H9 (cell line): ENCODE measurements at regions not wholly inside any gene's neighbourhood (a gene's known extent, or its start where the extent isn't known, plus 50 kb on each side); places are given as distances from the start of the nearest gene placed in this dataset.

Source experiments
- DNase-seq: peaks from one replicate; pipeline ENCODE4 v3.0.0-alpha.2; 2017
- H2AFZ ChIP-seq: one replicate; pipeline ENCODE4 v1.6.1; 2013; ENCODE audit warnings: mild to moderate bottlenecking, low read length, control low read depth, moderate library complexity
- H2AK5ac ChIP-seq: 2 replicates; pipeline ENCODE4 v1.6.1; 2013; ENCODE audit warnings: low read length, control low read depth, mixed read lengths; ENCODE audit not compliant: insufficient read length
- H2BK120ac ChIP-seq: one replicate; pipeline ENCODE4 v1.6.1; 2013; ENCODE audit warnings: low read depth, mild to moderate bottlenecking, low read length, control low read depth, inconsistent platforms; ENCODE audit not compliant: poor library complexity, severe bottlenecking
- H2BK12ac ChIP-seq: 2 replicates; pipeline ENCODE4 v1.6.1; 2013; ENCODE audit warnings: low read length, control low read depth, mixed read lengths, low read depth; ENCODE audit not compliant: insufficient read length
- H2BK15ac ChIP-seq: 2 replicates; pipeline ENCODE4 v1.6.1; 2013; ENCODE audit warnings: low read depth, low read length, control low read depth
- H2BK20ac ChIP-seq: one replicate; pipeline ENCODE4 v1.6.1; 2013; ENCODE audit warnings: low read depth, mild to moderate bottlenecking, low read length, control low read depth, inconsistent platforms; ENCODE audit not compliant: poor library complexity, severe bottlenecking
- H2BK5ac ChIP-seq: 2 replicates; pipeline ENCODE4 v1.6.1; 2013; ENCODE audit warnings: low read length, control low read depth, mixed read lengths; ENCODE audit not compliant: insufficient read length
- H3K14ac ChIP-seq: 2 replicates; pipeline ENCODE4 v1.6.1; 2013; ENCODE audit warnings: low read length, control low read depth; ENCODE audit not compliant: insufficient read depth
- H3K18ac ChIP-seq: 2 replicates; pipeline ENCODE4 v1.6.1; 2013; ENCODE audit warnings: low read depth, mild to moderate bottlenecking, mixed read lengths, low read length, control low read depth; ENCODE audit not compliant: insufficient read length
- H3K23ac ChIP-seq: 2 replicates; pipeline ENCODE4 v1.6.1; 2013; ENCODE audit warnings: low read length, control low read depth, mixed read lengths, low read depth; ENCODE audit not compliant: insufficient read length
- H3K23me2 ChIP-seq: 2 replicates; pipeline ENCODE4 v1.6.1; 2013; ENCODE audit warnings: low read depth, mild to moderate bottlenecking, mixed read lengths, low read length, control low read depth; ENCODE audit not compliant: insufficient read length, poor library complexity, severe bottlenecking
- H3K27ac ChIP-seq: 2 replicates; pipeline ENCODE4 v1.5.1; 2013; ENCODE audit warnings: low read length, control low read depth, mixed read lengths, low read depth; ENCODE audit not compliant: insufficient read length
- H3K27me3 ChIP-seq: 2 replicates; pipeline ENCODE4 v1.6.1; 2013; ENCODE audit warnings: low read length, control low read depth, inconsistent platforms; ENCODE audit not compliant: insufficient read depth
- H3K4ac ChIP-seq: 2 replicates; pipeline ENCODE4 v1.6.1; 2013; ENCODE audit warnings: low read depth, mild to moderate bottlenecking, control low read depth, inconsistent platforms, low read length, moderate library complexity
- H3K4me1 ChIP-seq: 2 replicates; pipeline ENCODE4 v1.6.1; 2013; ENCODE audit warnings: low read length, control low read depth, inconsistent platforms; ENCODE audit not compliant: insufficient read depth
- H3K4me2 ChIP-seq: 2 replicates; pipeline ENCODE4 v1.6.1; 2013; ENCODE audit warnings: low read length, control low read depth, mixed read lengths; ENCODE audit not compliant: insufficient read length, insufficient read depth
- H3K56ac ChIP-seq: 2 replicates; pipeline ENCODE4 v1.6.1; 2013; ENCODE audit warnings: low read depth, mild to moderate bottlenecking, mixed read lengths, low read length, control low read depth; ENCODE audit not compliant: insufficient read length
- H3K79me1 ChIP-seq: 2 replicates; pipeline ENCODE4 v1.6.1; 2013; ENCODE audit warnings: low read depth, mild to moderate bottlenecking, moderate library complexity, low read length, control low read depth, inconsistent platforms; ENCODE audit not compliant: insufficient read depth, poor library complexity, severe bottlenecking
- H3K79me2 ChIP-seq: 2 replicates; pipeline ENCODE4 v1.6.1; 2013; ENCODE audit warnings: low read length, control low read depth, inconsistent platforms; ENCODE audit not compliant: insufficient read depth
- H3K9ac ChIP-seq: 2 replicates; pipeline ENCODE4 v1.6.1; 2013; ENCODE audit warnings: low read length, control low read depth, mixed read lengths; ENCODE audit not compliant: insufficient read length; ENCODE audit errors: extremely low read depth
- H3K9me3 ChIP-seq: one replicate; pipeline ENCODE4 v1.6.1; 2013; ENCODE audit warnings: low read depth, low read length, inconsistent platforms; ENCODE audit not compliant: control insufficient read depth
- H3T11ph ChIP-seq: one replicate; pipeline ENCODE4 v1.6.1; 2013; ENCODE audit warnings: mild to moderate bottlenecking, low read length, control low read depth, inconsistent platforms
- H4K20me1 ChIP-seq: one replicate; pipeline ENCODE4 v1.6.1; 2013; ENCODE audit not compliant: control insufficient read depth, insufficient read length, insufficient read depth
- H4K5ac ChIP-seq: 2 replicates; pipeline ENCODE4 v1.6.1; 2013; ENCODE audit warnings: low read depth, mild to moderate bottlenecking, mixed read lengths, low read length, control low read depth; ENCODE audit not compliant: insufficient read length
- H4K8ac ChIP-seq: replicated peaks from 2 replicates; pipeline ENCODE4 v1.6.1; 2013; ENCODE audit warnings: low read length, control low read depth, mixed read lengths, low read depth; ENCODE audit not compliant: insufficient read length
- H4K91ac ChIP-seq: 2 replicates; pipeline ENCODE4 v1.6.1; 2013; ENCODE audit warnings: low read depth, mild to moderate bottlenecking, moderate library complexity, mixed read lengths, low read length, control low read depth; ENCODE audit not compliant: insufficient read length
- H3K27ac Mint-ChIP-seq, 3 experiments: 2 replicates in 2 of 3; 3 replicates in 1 of 3; pipeline ENCODE4 v1.8.0; 2020 to 2021; ENCODE audit warnings: mixed read lengths in 3 of 3, mild to moderate bottlenecking in 1 of 3, moderate library complexity in 1 of 3
- H3K27me3 Mint-ChIP-seq: 2 replicates; pipeline ENCODE4 v1.8.0; 2021; ENCODE audit warnings: low read depth, mild to moderate bottlenecking, moderate library complexity, mixed read lengths
- H3K36me3 Mint-ChIP-seq, 3 experiments: 2 replicates in 2 of 3; 3 replicates in 1 of 3; pipeline ENCODE4 v1.8.0; 2020 to 2021; ENCODE audit warnings: low read depth in 3 of 3, mixed read lengths in 3 of 3; ENCODE audit not compliant: insufficient read depth in 1 of 3
- H3K4me1 Mint-ChIP-seq, 2 experiments: 2 replicates each; pipeline ENCODE4 v1.8.0; 2020; ENCODE audit warnings: mixed read lengths in 2 of 2
- H3K4me3 Mint-ChIP-seq, 2 experiments: 2 replicates in 1 of 2; 3 replicates in 1 of 2; pipeline ENCODE4 v1.8.0; 2020 to 2021; ENCODE audit warnings: mild to moderate bottlenecking in 2 of 2, mixed read lengths in 2 of 2, moderate library complexity in 1 of 2
- H3K9me3 Mint-ChIP-seq, 2 experiments: 2 replicates in 1 of 2; 3 replicates in 1 of 2; pipeline ENCODE4 v1.8.0; 2020; ENCODE audit warnings: mild to moderate bottlenecking in 2 of 2, mixed read lengths in 2 of 2, moderate library complexity in 1 of 2
- CTCF ChIP-seq: fragments of 200-600 bp; sonication (generic); conservative IDR thresholded peaks from 3 replicates; pipeline ENCODE4 v1.8.0; 2021; ENCODE audit warnings: antibody characterized with exemption, mild to moderate bottlenecking
- WGBS: extraction: QIAGEN DNeasy Blood & Tissue Kit; methylation state at CpG from one replicate; pipeline ENCODE4 v1.1.7; 2013; ENCODE audit warnings: missing lambda C conversion rate, low lambda C conversion rate, mixed read lengths; ENCODE audit not compliant: insufficient read length; ENCODE audit errors: extremely low coverage; 5-methylcytosine and 5-hydroxymethylcytosine counted together

- no peak overlapping the region for H2AFZ ChIP-seq
Measured at GRCh38 chr19:31532034-31532433, 182.8 kb upstream of the TSHZ3 start.

More at GRCh38 chr19:31532034-31532433, 182.8 kb upstream of the TSHZ3 start:
- Histone ChIP-seq H3K56ac (no peak overlapping the region), H2BK20ac (no peak overlapping the region), H3K14ac (no peak overlapping the region), H4K8ac (no peak overlapping the region), H3K4me1 (no peaks in the 10 kb centered on the region), H4K5ac (no peak overlapping the region), H2AK5ac (no peak overlapping the region), H4K91ac (no peak overlapping the region), H3K9me3 (no peaks in the 10 kb centered on the region), H3K18ac (no peak overlapping the region), H3K23me2 (no peaks in the 10 kb centered on the region), H3K27ac (no peak overlapping the region), H3K23ac (no peak overlapping the region), H3K9ac (no peak overlapping the region), H3K4me2 (no peak overlapping the region), H2BK120ac (no peak overlapping the region), H3K79me2 (no peaks in the 10 kb centered on the region), H2BK12ac (no peak overlapping the region), H3K27me3 (no peaks in the 10 kb centered on the region), H2BK5ac (no peak overlapping the region), H3K79me1 (no peaks in the 10 kb centered on the region), H4K20me1 (no peaks in the 10 kb centered on the region), H3K4ac (no peak overlapping the region), H2BK15ac (no peak overlapping the region), H3T11ph (no peak overlapping the region)
- no peak for TF ChIP-seq CTCF
- H3K36me3 Mint-ChIP-seq, result no peaks in the 10 kb centered on the region
- no CpG with 5 or more reads among the region's 8 CpGs for WGBS
- peaks cover 0 to under 1% of the 10 kb centered on the region in 2 experiments; a peak in 3 of 5 replicates for H3K9me3 Mint-ChIP-seq
- no peak overlapping the region for H3K4me3 Mint-ChIP-seq
- H3K27ac Mint-ChIP-seq, result no peak overlapping the region
- DNase-seq, result no peak
- peaks cover 8 to 14% of the 10 kb centered on the region in 2 experiments for H3K4me1 Mint-ChIP-seq
- H3K27me3 Mint-ChIP-seq, result no peaks in the 10 kb centered on the region
